ENCODE measurements at regions not wholly inside any gene's neighbourhood (a gene's known extent, or its start where the extent isn't known, plus 50 kb on each side); places are given as distances from the start of the nearest gene placed in this dataset.
"Not testable (repeated sequence)": the region's sequence is repeated elsewhere in the genome, so short reads cannot be mapped to it uniquely, and the experiment has no call there.

DNA sequence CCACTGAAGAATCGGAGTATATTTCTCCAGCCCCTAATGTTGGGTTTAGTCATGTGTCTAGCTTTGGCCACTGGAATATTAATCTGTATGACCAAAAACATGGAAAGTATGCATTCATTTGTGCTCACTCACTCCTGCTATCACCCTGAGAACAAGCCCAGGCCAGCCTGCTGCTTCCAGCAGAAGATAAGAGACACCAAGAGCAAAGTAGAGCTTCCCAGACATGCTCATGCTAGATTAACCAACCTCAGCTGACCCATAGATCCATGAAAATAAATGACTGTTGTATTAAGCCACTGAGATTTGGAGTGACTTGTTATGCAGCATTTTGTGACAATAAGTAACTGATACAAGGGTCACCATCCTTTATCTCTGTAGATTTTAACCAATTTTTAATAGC is 96.9 kb downstream of the UNC93B1 start:
- 100% methylated on average over 1 of the region's 1 CpG for WGBS
- not testable (repeated sequence) for H3K9me3 ChIP-seq (ENCODE audit: control insufficient read depth in 4 of 4, low read length in 3 of 4); H3K27ac ChIP-seq (ENCODE audit: low read depth in 1 of 2, low read length in 2 of 2); H3K27me3 ChIP-seq (ENCODE audit: control insufficient read depth in 4 of 4, insufficient read depth in 4 of 4, low read length in 3 of 4); H3K9ac ChIP-seq (ENCODE audit: low read depth in 1 of 2, low read length in 2 of 2); H3K4me1 ChIP-seq (ENCODE audit: control insufficient read depth in 4 of 4, insufficient read depth in 4 of 4, low read length in 3 of 4); H3K4me3 ChIP-seq (ENCODE audit: low read depth in 1 of 3, low read length in 3 of 3); DNase-seq (ENCODE audit: low spot score); H3K36me3 ChIP-seq (ENCODE audit: control insufficient read depth in 4 of 4, insufficient read depth in 3 of 4, low read depth in 1 of 4, low read length in 3 of 4)

DNA sequence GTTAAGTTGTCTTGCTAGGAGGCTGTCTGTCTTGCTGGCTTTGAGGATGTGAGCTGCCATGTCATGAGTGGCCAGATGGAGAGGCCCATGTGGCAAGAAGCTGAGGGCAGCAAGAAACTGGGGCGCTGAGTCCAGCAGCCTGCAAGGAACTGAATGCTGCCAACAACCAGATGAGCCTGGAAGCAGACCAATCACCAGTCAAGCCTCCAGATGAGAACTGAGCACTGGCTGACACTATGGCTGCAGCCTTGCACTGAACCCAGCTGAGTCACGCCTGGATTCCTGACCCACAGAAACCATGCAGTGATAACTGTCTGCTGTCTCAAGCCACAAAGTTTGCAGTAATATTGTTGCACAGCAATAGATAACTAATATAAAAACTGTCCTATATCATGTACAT is 104.4 kb downstream of the UNC93B1 start:
- 68% methylated on average over 2 of the region's 2 CpGs for WGBS
- not testable (repeated sequence) for H3K27ac ChIP-seq (ENCODE audit: low read depth in 1 of 2, low read length in 2 of 2)

DNA sequence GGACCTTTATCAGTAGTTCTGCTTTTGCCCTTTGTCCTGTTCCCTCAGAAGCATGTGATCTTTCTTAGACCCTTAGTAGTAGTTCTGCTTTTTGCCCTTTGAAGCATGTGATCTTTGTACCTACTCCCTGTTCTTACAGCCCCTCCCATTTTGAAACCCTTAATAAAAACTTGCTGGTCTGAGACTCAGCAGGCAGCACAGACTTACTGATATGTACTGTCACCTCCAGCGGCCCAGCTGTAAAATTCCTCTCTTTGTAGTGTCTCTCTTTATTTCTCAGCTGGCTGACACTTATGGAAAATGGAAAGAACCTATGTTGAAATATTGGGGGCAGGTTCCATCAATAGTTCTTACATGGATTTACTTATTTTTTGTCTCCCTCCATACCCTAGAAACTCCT is 110.4 kb downstream of the UNC93B1 start:
- not testable (repeated sequence) for H3K27ac ChIP-seq (ENCODE audit: low read depth in 1 of 2, low read length in 2 of 2); H3K4me1 ChIP-seq (ENCODE audit: control insufficient read depth in 4 of 4, insufficient read depth in 4 of 4, low read length in 3 of 4); DNase-seq (ENCODE audit: low spot score); H3K4me3 ChIP-seq (ENCODE audit: low read depth in 1 of 3, low read length in 3 of 3); H3K36me3 ChIP-seq (ENCODE audit: control insufficient read depth in 4 of 4, insufficient read depth in 3 of 4, low read depth in 1 of 4, low read length in 3 of 4); H3K27me3 ChIP-seq (ENCODE audit: control insufficient read depth in 4 of 4, insufficient read depth in 4 of 4, low read length in 3 of 4); H3K9ac ChIP-seq (ENCODE audit: low read depth in 1 of 2, low read length in 2 of 2); H3K9me3 ChIP-seq (ENCODE audit: control insufficient read depth in 4 of 4, low read length in 3 of 4)
- peak; percentile 19 to 50 for TF ChIP-seq HNF4A (conservative IDR thresholded peaks at IDR 0.05)
- 74% methylated on average over 1 of the region's 1 CpG for WGBS

More for the DNA sequence above, 104.4 kb downstream of the UNC93B1 start:
- not testable (repeated sequence) for H3K27me3 ChIP-seq (ENCODE audit: control insufficient read depth in 4 of 4, insufficient read depth in 4 of 4, low read length in 3 of 4); H3K36me3 ChIP-seq (ENCODE audit: control insufficient read depth in 4 of 4, insufficient read depth in 3 of 4, low read depth in 1 of 4, low read length in 3 of 4); H3K4me3 ChIP-seq (ENCODE audit: low read depth in 1 of 3, low read length in 3 of 3); H3K9ac ChIP-seq (ENCODE audit: low read depth in 1 of 2, low read length in 2 of 2); DNase-seq (ENCODE audit: low spot score); H3K4me1 ChIP-seq (ENCODE audit: control insufficient read depth in 4 of 4, insufficient read depth in 4 of 4, low read length in 3 of 4); H3K9me3 ChIP-seq (ENCODE audit: control insufficient read depth in 4 of 4, low read length in 3 of 4)

DNA sequence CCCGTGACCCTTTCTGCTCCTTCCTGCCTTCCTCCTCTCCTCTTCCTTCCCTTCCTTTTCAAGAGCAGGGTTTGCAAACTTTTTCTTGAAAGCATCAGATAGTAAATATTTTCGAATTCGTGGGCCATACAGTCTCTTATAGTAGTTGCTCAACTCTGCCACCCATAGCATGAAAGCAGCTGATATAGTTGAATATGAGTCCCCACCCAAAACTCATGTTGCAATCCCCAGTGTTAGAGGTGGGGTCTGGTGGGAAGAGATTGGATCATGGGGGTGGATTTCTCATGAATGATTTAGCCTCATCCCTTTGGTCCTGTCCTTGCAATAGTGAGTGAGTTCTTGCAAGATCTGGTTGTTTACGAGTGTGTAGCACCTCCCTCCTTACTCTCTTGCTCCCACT is 114.3 kb downstream of the UNC93B1 start:
- 86% methylated on average over 4 of the region's 4 CpGs for WGBS
- H3K9ac ChIP-seq (ENCODE audit: low read depth in 1 of 2, low read length in 2 of 2); DNase-seq (ENCODE audit: low spot score); H3K4me3 ChIP-seq (ENCODE audit: low read depth in 1 of 3, low read length in 3 of 3); H3K27me3 ChIP-seq (ENCODE audit: control insufficient read depth in 4 of 4, insufficient read depth in 4 of 4, low read length in 3 of 4); H3K9me3 ChIP-seq (ENCODE audit: control insufficient read depth in 4 of 4, low read length in 3 of 4); H3K27ac ChIP-seq (ENCODE audit: low read depth in 1 of 2, low read length in 2 of 2); H3K36me3 ChIP-seq (ENCODE audit: control insufficient read depth in 4 of 4, insufficient read depth in 3 of 4, low read depth in 1 of 4, low read length in 3 of 4): not testable (repeated sequence)
- peaks cover 4 to 12% (median 10%) of the 10 kb centered on the region in 4 donors for H3K4me1 ChIP-seq (ENCODE audit: control insufficient read depth in 4 of 4, insufficient read depth in 4 of 4, low read length in 3 of 4)

DNA sequence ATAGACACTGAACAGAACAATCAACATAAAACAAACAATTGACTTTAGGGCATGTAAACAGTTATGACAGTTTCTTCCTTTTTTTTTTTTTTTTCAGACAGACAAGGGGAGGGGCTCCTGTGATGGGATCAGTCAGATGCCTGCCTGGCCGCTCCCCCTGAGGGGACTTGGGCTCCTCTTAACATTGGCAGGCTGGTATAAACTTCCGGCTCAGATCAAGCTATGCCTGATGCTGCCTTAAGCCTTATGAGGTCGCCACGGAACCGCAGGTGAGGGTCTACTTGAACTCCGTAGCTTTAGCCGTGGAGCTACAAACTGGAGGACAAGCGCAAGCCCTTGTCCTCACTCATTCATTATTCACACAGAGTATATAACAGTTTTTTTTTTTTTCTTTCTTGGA is 115.8 kb downstream of the UNC93B1 start:
- H3K4me1 ChIP-seq (ENCODE audit: control insufficient read depth in 4 of 4, insufficient read depth in 4 of 4, low read length in 3 of 4): peaks cover 4 to 14% (median 10%) of the 10 kb centered on the region in 4 donors
- not testable (repeated sequence) for H3K27ac ChIP-seq (ENCODE audit: low read depth in 1 of 2, low read length in 2 of 2); H3K9ac ChIP-seq (ENCODE audit: low read depth in 1 of 2, low read length in 2 of 2); DNase-seq (ENCODE audit: low spot score); H3K9me3 ChIP-seq (ENCODE audit: control insufficient read depth in 4 of 4, low read length in 3 of 4); H3K36me3 ChIP-seq (ENCODE audit: control insufficient read depth in 4 of 4, insufficient read depth in 3 of 4, low read depth in 1 of 4, low read length in 3 of 4); H3K27me3 ChIP-seq (ENCODE audit: control insufficient read depth in 4 of 4, insufficient read depth in 4 of 4, low read length in 3 of 4)
- H3K4me3 ChIP-seq (ENCODE audit: low read depth in 1 of 3, low read length in 3 of 3): peak overlapping the region in 2 of 3 donors; percentile 8 to 85
- 40% methylated on average over 8 of the region's 8 CpGs for WGBS

DNA sequence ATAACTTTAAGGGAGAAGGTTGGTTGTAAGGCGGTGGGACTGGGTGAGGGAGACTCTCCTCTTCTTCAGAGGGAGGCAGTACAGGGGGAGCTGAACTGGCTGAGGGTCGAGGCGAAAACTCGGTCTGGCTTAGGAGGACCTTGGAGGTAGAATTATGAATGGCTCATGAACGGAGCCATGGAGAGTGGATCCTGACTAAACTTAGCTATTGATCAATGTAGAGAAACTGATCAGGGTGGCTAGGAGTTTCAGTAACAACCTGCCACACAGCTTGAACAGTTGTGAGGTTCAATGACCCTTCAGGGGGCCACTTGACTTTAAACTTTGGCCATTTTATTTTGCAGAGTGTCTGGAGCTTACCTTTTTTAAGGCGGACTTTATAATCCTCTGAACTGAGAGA is 117.2 kb downstream of the UNC93B1 start:
- not testable (repeated sequence) for H3K9me3 ChIP-seq (ENCODE audit: control insufficient read depth in 4 of 4, low read length in 3 of 4); H3K36me3 ChIP-seq (ENCODE audit: control insufficient read depth in 4 of 4, insufficient read depth in 3 of 4, low read depth in 1 of 4, low read length in 3 of 4); H3K27me3 ChIP-seq (ENCODE audit: control insufficient read depth in 4 of 4, insufficient read depth in 4 of 4, low read length in 3 of 4); H3K9ac ChIP-seq (ENCODE audit: low read depth in 1 of 2, low read length in 2 of 2); DNase-seq (ENCODE audit: low spot score)
- Histone ChIP-seq H3K4me3 (ENCODE audit: low read depth in 1 of 3, low read length in 3 of 3) (peak overlapping the region; percentile 47 to 85 (median 48)), H3K4me1 (ENCODE audit: control insufficient read depth in 4 of 4, insufficient read depth in 4 of 4, low read length in 3 of 4) (peaks cover 4 to 14% (median 10%) of the 10 kb centered on the region in 4 donors), H3K27ac (ENCODE audit: low read depth in 1 of 2, low read length in 2 of 2) (peak overlapping the region; percentile 52 to 69)
- TF ChIP-seq HNF4A (conservative IDR thresholded peaks at IDR 0.05): peak; percentile 24 to 48
- 41% methylated on average over 6 of the region's 6 CpGs for WGBS

Data from liver (tissue), 7 donors.